HG03025 (cell line): ENCODE measurements at regions not wholly inside any gene's neighbourhood (a gene's known extent, or its start where the extent isn't known, plus 50 kb on each side); places are given as distances from the start of the nearest gene placed in this dataset.

Source experiments
- ATAC-seq: cut with Tn5 transposase; IDR thresholded peaks from one replicate; pipeline ENCODE4 v1.9.1; 2021; ENCODE audit warnings: mild to moderate bottlenecking, moderate library complexity; ENCODE audit not compliant: unreplicated experiment, low FRiP score

DNA sequence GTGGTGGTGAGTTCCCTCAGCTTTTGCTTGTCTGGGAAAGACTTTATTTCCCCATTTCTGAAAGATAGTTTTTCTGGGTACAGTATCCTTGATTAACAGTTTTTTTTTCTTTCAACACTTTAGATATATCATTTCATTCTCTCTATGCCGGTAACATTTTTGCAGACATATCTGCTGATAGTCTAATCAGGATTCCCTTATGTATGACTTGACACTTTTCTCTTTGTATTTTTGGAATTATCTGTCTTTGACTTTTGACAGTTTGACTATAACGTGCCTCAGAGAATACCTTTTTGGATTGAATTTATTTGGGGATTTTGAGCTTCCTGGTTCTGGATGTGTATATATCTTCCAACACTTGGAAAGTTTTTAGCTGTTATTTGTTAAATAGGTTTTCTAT, 234.8 kb upstream of the PRICKLE1 start:
- ATAC-seq: no peak

DNA sequence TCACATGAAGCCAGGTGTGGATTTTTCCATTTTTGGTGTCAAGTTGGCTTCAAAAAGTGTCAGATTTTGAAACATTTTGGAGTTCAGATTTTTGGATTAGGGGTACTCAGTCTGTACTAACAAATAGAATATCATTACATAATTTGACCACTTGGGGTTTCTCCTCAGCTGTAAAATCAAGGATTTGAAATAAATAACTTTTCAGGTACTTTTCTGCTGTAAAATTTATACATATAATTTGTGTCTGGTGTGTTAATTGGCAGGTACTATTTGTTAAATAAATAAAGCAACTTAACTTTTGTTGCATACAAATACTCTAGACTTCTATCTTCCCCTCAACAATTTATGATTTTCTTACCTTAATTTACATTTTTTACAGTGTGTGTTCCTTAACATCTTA, 234.1 kb upstream of the PRICKLE1 start:
- no peak for ATAC-seq

- ATAC-seq: no peak
Observed at GRCh38 chr12:42819846-42820245, 230.3 kb upstream of the PRICKLE1 start.

DNA sequence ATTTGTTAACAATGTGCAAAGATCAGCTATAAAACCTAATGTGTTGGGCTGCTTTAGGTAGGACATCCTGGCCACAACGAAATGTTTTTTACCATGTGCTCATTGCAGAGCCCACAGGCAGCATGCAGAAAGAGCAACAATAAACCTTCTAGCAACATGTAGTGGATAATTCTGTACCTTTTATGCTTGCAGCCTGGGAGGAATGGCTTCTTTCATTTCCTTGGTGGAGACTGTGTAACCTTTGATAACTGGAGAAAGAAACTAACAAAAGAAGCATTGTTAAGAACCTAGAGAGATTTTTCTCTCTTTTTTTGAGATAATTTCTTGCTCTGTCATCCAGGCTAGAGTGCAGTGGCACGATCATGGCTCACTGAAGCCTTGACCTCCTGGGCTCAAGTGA, 225.5 kb upstream of the PRICKLE1 start:
- ATAC-seq: no peak

DNA sequence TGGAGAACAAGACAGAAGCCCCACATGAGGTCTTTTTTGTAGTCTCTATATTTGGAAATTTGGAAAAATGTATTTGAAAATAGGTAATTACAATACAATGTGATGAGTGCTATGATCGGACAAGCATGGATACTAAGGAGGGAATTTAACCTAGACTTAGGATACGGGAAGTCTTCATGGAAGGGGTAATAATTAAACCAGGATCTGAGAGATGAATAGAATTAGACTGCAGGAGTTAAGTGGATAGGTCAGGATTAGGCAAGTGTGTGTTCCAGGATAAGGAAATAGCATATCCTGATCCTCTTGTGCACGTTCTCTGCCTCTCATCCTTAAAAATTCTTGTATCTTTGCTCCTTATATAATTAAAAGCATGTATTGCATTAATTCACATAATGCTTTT, 223.3 kb upstream of the PRICKLE1 start:
- ATAC-seq: no peak

- ATAC-seq: no peak
Observed at GRCh38 chr12:42812086-42812485, 222.5 kb upstream of the PRICKLE1 start.

GRCh38 chr12:42810006-42810405, 220.5 kb upstream of the PRICKLE1 start:
- no peak for ATAC-seq

GRCh38 chr12:42809226-42809625, 219.7 kb upstream of the PRICKLE1 start:
- no peak for ATAC-seq

DNA sequence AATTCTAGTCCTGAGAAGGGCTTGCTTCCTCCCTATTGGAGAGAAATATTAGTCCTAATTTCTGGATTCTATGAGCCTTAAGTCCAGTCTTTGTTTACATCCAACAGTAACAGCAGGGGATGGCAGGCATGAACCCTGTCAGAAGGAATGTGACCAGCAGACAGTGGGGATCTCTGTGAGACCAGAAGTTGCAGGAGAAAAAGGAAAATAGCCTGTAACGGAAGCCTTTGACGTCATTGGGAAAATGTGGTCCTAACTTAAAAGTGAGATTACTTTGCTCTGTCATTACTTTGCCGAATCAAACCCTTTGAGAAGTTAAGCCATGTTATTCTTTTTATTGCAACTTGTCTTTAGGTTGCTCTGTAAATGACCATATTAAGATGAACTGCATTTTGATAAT, 218.2 kb upstream of the PRICKLE1 start:
- ATAC-seq: no peak

- no peak for ATAC-seq
Observed at GRCh38 chr12:42807251-42807650, 217.7 kb upstream of the PRICKLE1 start.

DNA sequence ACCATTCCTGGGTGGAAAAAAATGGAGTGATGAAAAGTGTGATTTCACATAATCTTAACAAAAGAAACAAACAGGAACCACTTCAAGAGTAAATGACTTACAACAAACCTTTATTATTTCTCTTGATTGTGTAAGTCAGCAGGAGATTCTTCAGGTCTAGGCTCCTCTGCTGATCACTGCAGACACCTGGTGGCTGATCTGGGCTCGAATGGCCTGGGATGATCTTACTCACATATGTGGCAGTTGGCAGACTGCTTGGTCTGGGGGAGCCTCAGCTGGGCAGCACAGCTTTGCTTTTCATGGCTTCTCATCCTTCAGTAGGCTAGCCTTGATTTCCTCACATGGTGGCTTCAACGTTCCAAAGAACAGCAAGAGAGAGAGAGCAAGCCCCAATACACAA, 215.4 kb upstream of the PRICKLE1 start:
- ATAC-seq: no peak

- no peak for ATAC-seq
Observed at GRCh38 chr12:42802785-42803189, 213.2 kb upstream of the PRICKLE1 start.

- ATAC-seq: no peak
Observed at GRCh38 chr12:42801271-42801670, 211.7 kb upstream of the PRICKLE1 start.

DNA sequence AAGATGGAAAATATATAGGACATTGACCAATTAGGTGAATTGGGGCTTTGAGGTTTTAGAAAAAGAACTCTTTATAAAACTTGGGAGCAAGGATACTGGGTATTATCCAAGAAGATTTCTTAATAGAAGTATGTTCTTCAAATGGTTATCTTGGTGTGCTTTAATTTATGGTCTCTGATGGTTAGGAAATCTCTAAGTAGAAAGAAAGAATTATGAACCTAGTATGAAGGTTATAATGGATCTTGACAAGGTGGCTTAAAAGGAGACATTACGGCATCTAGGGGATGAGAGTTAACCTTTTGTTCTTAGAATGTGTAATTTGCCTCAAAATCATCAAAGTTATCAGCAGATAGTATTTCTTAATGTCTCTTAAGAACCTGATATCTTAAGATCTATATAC, 210.4 kb upstream of the PRICKLE1 start:
- ATAC-seq: no peak

GRCh38 chr12:42798811-42799438, 209.4 kb upstream of the PRICKLE1 start:
- no peak for ATAC-seq

DNA sequence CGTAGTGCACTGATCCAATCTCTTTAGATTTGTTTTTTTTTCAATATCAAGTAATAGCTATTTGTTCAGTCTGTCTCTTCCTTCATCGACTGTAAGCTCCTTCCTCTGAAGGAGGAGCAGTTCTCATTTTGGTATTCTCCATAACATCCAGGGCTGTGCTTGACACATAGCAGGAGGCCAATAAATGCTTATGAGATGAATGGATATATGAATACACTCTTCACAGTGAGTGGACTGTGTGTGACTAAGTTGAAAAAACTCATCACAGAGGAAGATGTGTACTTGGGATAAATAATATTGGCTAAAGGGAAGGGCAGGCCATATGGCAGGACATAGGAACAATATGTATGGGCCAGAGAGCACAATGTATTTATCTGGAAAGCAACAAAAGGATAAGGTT, 205.3 kb upstream of the PRICKLE1 start:
- ATAC-seq: no peak

GRCh38 chr12:42793166-42793565, 203.6 kb upstream of the PRICKLE1 start:
- no peak for ATAC-seq

DNA sequence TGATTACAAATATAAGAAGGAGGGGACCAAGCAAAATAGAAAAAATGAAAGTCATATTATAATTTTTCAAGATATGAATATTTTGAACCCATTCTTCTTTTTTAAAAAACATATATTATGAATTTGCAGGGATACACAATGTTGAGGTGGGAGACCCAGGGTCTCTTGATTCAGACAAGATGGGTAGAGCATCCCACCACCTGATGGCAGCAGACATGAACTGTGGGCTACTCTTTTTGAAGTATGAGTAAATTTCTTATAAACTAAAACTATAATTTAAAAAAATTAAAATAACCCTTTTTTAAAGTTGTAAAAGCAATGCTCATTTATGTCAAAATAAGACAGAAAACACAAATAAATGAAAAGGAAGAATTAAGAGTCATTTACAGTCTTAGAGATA, 202.7 kb upstream of the PRICKLE1 start:
- no peak for ATAC-seq

DNA sequence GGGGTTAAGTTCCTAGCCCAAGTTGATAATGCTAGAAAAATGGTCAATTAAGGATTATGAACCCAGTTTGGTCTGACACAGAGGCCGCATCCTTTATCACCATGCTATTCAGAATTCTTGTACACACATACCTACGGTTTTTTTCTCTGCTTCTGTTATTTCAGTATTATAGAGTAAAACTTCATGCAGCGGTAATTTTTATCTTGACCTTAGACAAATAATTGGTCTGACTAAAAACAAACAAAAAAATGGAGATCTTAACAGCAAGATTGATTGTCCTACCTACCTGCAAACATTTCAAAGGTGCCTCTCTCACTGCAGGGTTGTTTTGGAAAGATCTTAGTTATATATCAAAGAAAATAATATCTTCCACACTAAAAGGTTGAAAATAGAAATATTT, 201.9 kb upstream of the PRICKLE1 start:
- no peak for ATAC-seq

GRCh38 chr12:42790761-42791151, 201.2 kb upstream of the PRICKLE1 start:
- no peak for ATAC-seq

- ATAC-seq: no peak
Observed at GRCh38 chr12:42789808-42790760, 200.5 kb upstream of the PRICKLE1 start.
